ENCODE measurements at regions not wholly inside any gene's neighbourhood (a gene's known extent, or its start where the extent isn't known, plus 50 kb on each side); places are given as distances from the start of the nearest gene placed in this dataset.

GRCh38 chr20:48196001-48196400 lies 410.7 kb upstream of the SULF2 start:
- no peak for TF ChIP-seq EZH2phosphoT487 (IDR thresholded peaks at IDR 0.05; ENCODE audit: borderline replicate concordance, low read length)
- TF ChIP-seq CTCF (IDR thresholded peaks at IDR 0.05; ENCODE audit: low read depth, low read length, poor library complexity, severe bottlenecking): no peak
- no peaks in the 10 kb centered on the region for H4K20me1 ChIP-seq (ENCODE audit: control insufficient read depth, insufficient read depth, low read depth, low read length)
- no peaks in the 10 kb centered on the region for H3K9me3 ChIP-seq (ENCODE audit: control insufficient read depth, insufficient read depth, low read length)
- H3K4me3 ChIP-seq (ENCODE audit: low read length): no peak overlapping the region
- no peaks in the 10 kb centered on the region for H3K27me3 ChIP-seq (ENCODE audit: control insufficient read depth, low read length)
- no peaks in the 10 kb centered on the region for H3F3A ChIP-seq (ENCODE audit: control insufficient read depth, insufficient read depth)
- no peak overlapping the region for H3K27ac ChIP-seq (ENCODE audit: low read depth, low read length)
- no peaks in the 10 kb centered on the region for H3K36me3 ChIP-seq (ENCODE audit: control insufficient read depth, low read length)
- no peaks in the 10 kb centered on the region for H3K9me2 ChIP-seq (replicated peaks; ENCODE audit: control insufficient read depth, low read length)
- H3K79me2 ChIP-seq (ENCODE audit: control insufficient read depth, low read length): no peaks in the 10 kb centered on the region
- H3K4me2 ChIP-seq (ENCODE audit: low read length): no peak overlapping the region
- no peaks in the 10 kb centered on the region for H3K4me1 ChIP-seq (ENCODE audit: control insufficient read depth, low read length)

GRCh38 chr20:48195121-48195870 lies 410.0 kb upstream of the SULF2 start:
- Histone ChIP-seq H4K20me1 (ENCODE audit: control insufficient read depth, insufficient read depth, low read depth, low read length) (no peaks in the 10 kb centered on the region), H3K4me1 (ENCODE audit: control insufficient read depth, low read length) (no peaks in the 10 kb centered on the region), H3K27me3 (ENCODE audit: control insufficient read depth, low read length) (no peaks in the 10 kb centered on the region), H3K36me3 (ENCODE audit: control insufficient read depth, low read length) (no peaks in the 10 kb centered on the region), H3K4me3 (ENCODE audit: low read length) (no peak overlapping the region), H3K79me2 (ENCODE audit: control insufficient read depth, low read length) (no peaks in the 10 kb centered on the region), H3K9me3 (ENCODE audit: control insufficient read depth, insufficient read depth, low read length) (no peaks in the 10 kb centered on the region), H3F3A (ENCODE audit: control insufficient read depth, insufficient read depth) (no peaks in the 10 kb centered on the region), H3K9me2 (replicated peaks; ENCODE audit: control insufficient read depth, low read length) (no peaks in the 10 kb centered on the region), H3K27ac (ENCODE audit: low read depth, low read length) (no peak overlapping the region), H3K4me2 (ENCODE audit: low read length) (no peak overlapping the region)
- no peak for TF ChIP-seq EZH2phosphoT487 (IDR thresholded peaks at IDR 0.05; ENCODE audit: borderline replicate concordance, low read length)
- TF ChIP-seq CTCF (IDR thresholded peaks at IDR 0.05; ENCODE audit: low read depth, low read length, poor library complexity, severe bottlenecking): no peak

GRCh38 chr20:48194583-48194982 lies 409.3 kb upstream of the SULF2 start:
- no peaks in the 10 kb centered on the region for H3F3A ChIP-seq (ENCODE audit: control insufficient read depth, insufficient read depth)
- H3K4me2 ChIP-seq (ENCODE audit: low read length): no peak overlapping the region
- no peak overlapping the region for H3K4me3 ChIP-seq (ENCODE audit: low read length)
- no peak overlapping the region for H3K27ac ChIP-seq (ENCODE audit: low read depth, low read length)
- TF ChIP-seq CTCF (IDR thresholded peaks at IDR 0.05; ENCODE audit: low read depth, low read length, poor library complexity, severe bottlenecking): no peak
- TF ChIP-seq EZH2phosphoT487 (IDR thresholded peaks at IDR 0.05; ENCODE audit: borderline replicate concordance, low read length): no peak
- no peaks in the 10 kb centered on the region for H3K36me3 ChIP-seq (ENCODE audit: control insufficient read depth, low read length)
- H3K27me3 ChIP-seq (ENCODE audit: control insufficient read depth, low read length): no peaks in the 10 kb centered on the region
- H3K4me1 ChIP-seq (ENCODE audit: control insufficient read depth, low read length): no peaks in the 10 kb centered on the region
- H3K9me3 ChIP-seq (ENCODE audit: control insufficient read depth, insufficient read depth, low read length): no peaks in the 10 kb centered on the region
- no peaks in the 10 kb centered on the region for H3K79me2 ChIP-seq (ENCODE audit: control insufficient read depth, low read length)
- H4K20me1 ChIP-seq (ENCODE audit: control insufficient read depth, insufficient read depth, low read depth, low read length): no peaks in the 10 kb centered on the region
- no peaks in the 10 kb centered on the region for H3K9me2 ChIP-seq (replicated peaks; ENCODE audit: control insufficient read depth, low read length)
